ENCODE measurements at regions not wholly inside any gene's neighbourhood (a gene's known extent, or its start where the extent isn't known, plus 50 kb on each side); places are given as distances from the start of the nearest gene placed in this dataset.
"Not testable (repeated sequence)": the region's sequence is repeated elsewhere in the genome, so short reads cannot be mapped to it uniquely, and the experiment has no call there.

- no peaks in the 10 kb centered on the region for H3K36me3 ChIP-seq (ENCODE audit: low read length)
- no peak overlapping the region for H3K27ac ChIP-seq (ENCODE audit: low read depth, low read length)
- H3K79me2 ChIP-seq (ENCODE audit: insufficient read depth, low read length): no peaks in the 10 kb centered on the region
- no peaks in the 10 kb centered on the region for H3K9me2 ChIP-seq (replicated peaks; ENCODE audit: insufficient read depth, low read length)
- H3F3A ChIP-seq (ENCODE audit: insufficient read depth): no peaks in the 10 kb centered on the region
- H3K4me2 ChIP-seq (ENCODE audit: low read depth, low read length, poor library complexity, severe bottlenecking): no peak overlapping the region
- no peak overlapping the region for H3K4me3 ChIP-seq (ENCODE audit: insufficient read depth, low read length, poor library complexity, severe bottlenecking)
- no peak overlapping the region for H3K9ac ChIP-seq (ENCODE audit: low read length)
- H3K9me3 ChIP-seq (ENCODE audit: insufficient read depth, low read length): no peaks in the 10 kb centered on the region
- no peak for TF ChIP-seq CTCF (IDR thresholded peaks at IDR 0.05; ENCODE audit: insufficient read depth, low read length, poor library complexity, severe bottlenecking)
- H2AFZ ChIP-seq (ENCODE audit: low read depth, low read length, severe bottlenecking): no peak overlapping the region
- no peaks in the 10 kb centered on the region for H3K27me3 ChIP-seq (ENCODE audit: low read length)
- H4K20me1 ChIP-seq (ENCODE audit: low read depth, low read length): 0 out of 2 replicates have a peak, but pooled peaks cover 3% of the 10 kb centered on the region
Observed at GRCh38 chr9:102609461-102609860, 385.7 kb upstream of the CYLC2 start.

- H4K20me1 ChIP-seq (ENCODE audit: low read depth, low read length); H3K4me3 ChIP-seq (ENCODE audit: insufficient read depth, low read length, poor library complexity, severe bottlenecking); H3K9me2 ChIP-seq (replicated peaks; ENCODE audit: insufficient read depth, low read length); H2AFZ ChIP-seq (ENCODE audit: low read depth, low read length, severe bottlenecking); H3K9me3 ChIP-seq (ENCODE audit: insufficient read depth, low read length); H3K79me2 ChIP-seq (ENCODE audit: insufficient read depth, low read length); H3K9ac ChIP-seq (ENCODE audit: low read length); H3K36me3 ChIP-seq (ENCODE audit: low read length); H3K4me2 ChIP-seq (ENCODE audit: low read depth, low read length, poor library complexity, severe bottlenecking); H3K27me3 ChIP-seq (ENCODE audit: low read length); H3K27ac ChIP-seq (ENCODE audit: low read depth, low read length); H3F3A ChIP-seq (ENCODE audit: insufficient read depth): not testable (repeated sequence)
Observed at GRCh38 chr9:102603198-102604195, 391.6 kb upstream of the CYLC2 start.

- Histone ChIP-seq H4K20me1 (ENCODE audit: low read depth, low read length) (no peaks in the 10 kb centered on the region), H3K9me2 (replicated peaks; ENCODE audit: insufficient read depth, low read length) (no peaks in the 10 kb centered on the region), H3K79me2 (ENCODE audit: insufficient read depth, low read length) (no peaks in the 10 kb centered on the region), H2AFZ (ENCODE audit: low read depth, low read length, severe bottlenecking) (no peak overlapping the region), H3K9me3 (ENCODE audit: insufficient read depth, low read length) (no peaks in the 10 kb centered on the region), H3K9ac (ENCODE audit: low read length) (no peak overlapping the region), H3F3A (ENCODE audit: insufficient read depth) (no peaks in the 10 kb centered on the region), H3K36me3 (ENCODE audit: low read length) (no peaks in the 10 kb centered on the region), H3K4me3 (ENCODE audit: insufficient read depth, low read length, poor library complexity, severe bottlenecking) (no peak overlapping the region), H3K27ac (ENCODE audit: low read depth, low read length) (no peak overlapping the region), H3K4me2 (ENCODE audit: low read depth, low read length, poor library complexity, severe bottlenecking) (no peak overlapping the region), H3K27me3 (ENCODE audit: low read length) (no peaks in the 10 kb centered on the region)
- TF ChIP-seq CTCF (IDR thresholded peaks at IDR 0.05; ENCODE audit: insufficient read depth, low read length, poor library complexity, severe bottlenecking) (no peak), EZH2phosphoT487 (conservative IDR thresholded peaks at IDR 0.05; ENCODE audit: low read length) (no peak)
Observed at GRCh38 chr9:102594241-102594640, 400.9 kb upstream of the CYLC2 start.

GRCh38 chr9:102587281-102587680, 407.9 kb upstream of the CYLC2 start:
- H3K9ac ChIP-seq (ENCODE audit: low read length): no peak overlapping the region
- H3K4me3 ChIP-seq (ENCODE audit: insufficient read depth, low read length, poor library complexity, severe bottlenecking): no peak overlapping the region
- H3K4me2 ChIP-seq (ENCODE audit: low read depth, low read length, poor library complexity, severe bottlenecking): no peak overlapping the region
- H3F3A ChIP-seq (ENCODE audit: insufficient read depth): no peaks in the 10 kb centered on the region
- H3K36me3 ChIP-seq (ENCODE audit: low read length): no peaks in the 10 kb centered on the region
- no peaks in the 10 kb centered on the region for H3K79me2 ChIP-seq (ENCODE audit: insufficient read depth, low read length)
- H3K27ac ChIP-seq (ENCODE audit: low read depth, low read length): no peak overlapping the region
- no peaks in the 10 kb centered on the region for H3K27me3 ChIP-seq (ENCODE audit: low read length)
- TF ChIP-seq EZH2phosphoT487 (conservative IDR thresholded peaks at IDR 0.05; ENCODE audit: low read length) (no peak), CTCF (IDR thresholded peaks at IDR 0.05; ENCODE audit: insufficient read depth, low read length, poor library complexity, severe bottlenecking) (no peak)
- H3K9me3 ChIP-seq (ENCODE audit: insufficient read depth, low read length): no peaks in the 10 kb centered on the region
- no peak overlapping the region for H2AFZ ChIP-seq (ENCODE audit: low read depth, low read length, severe bottlenecking)
- no peaks in the 10 kb centered on the region for H4K20me1 ChIP-seq (ENCODE audit: low read depth, low read length)
- H3K9me2 ChIP-seq (replicated peaks; ENCODE audit: insufficient read depth, low read length): no peaks in the 10 kb centered on the region
